ENCODE measurements at regions not wholly inside any gene's neighbourhood (a gene's known extent, or its start where the extent isn't known, plus 50 kb on each side); places are given as distances from the start of the nearest gene placed in this dataset.

GRCh38 chr3:31432897-31433678 is 99.6 kb upstream of the STT3B start:
- TF ChIP-seq CTCF (IDR thresholded peaks at IDR 0.05; ENCODE audit: control insufficient read depth, extremely low read depth, insufficient read depth), result no peak
- H3K4me3 ChIP-seq (ENCODE audit: low read depth, low read length), result no peak overlapping the region
- DNase-seq (ENCODE audit: low read depth), result no peak

GRCh38 chr3:31433679-31433992 is 99.1 kb upstream of the STT3B start:
- no peak for TF ChIP-seq CTCF (IDR thresholded peaks at IDR 0.05; ENCODE audit: control insufficient read depth, extremely low read depth, insufficient read depth)
- DNase-seq (ENCODE audit: low read depth), result no peak
- no peak overlapping the region for H3K4me3 ChIP-seq (ENCODE audit: low read depth, low read length)

GRCh38 chr3:31434819-31435218 is 97.9 kb upstream of the STT3B start:
- H3K4me3 ChIP-seq (ENCODE audit: low read depth, low read length), result no peak overlapping the region
- no peak for TF ChIP-seq CTCF (IDR thresholded peaks at IDR 0.05; ENCODE audit: control insufficient read depth, extremely low read depth, insufficient read depth)
- DNase-seq (ENCODE audit: low read depth), result no peak

- H3K4me3 ChIP-seq (ENCODE audit: low read depth, low read length), result no peak overlapping the region
- no peak for DNase-seq (ENCODE audit: low read depth)
- TF ChIP-seq CTCF (IDR thresholded peaks at IDR 0.05; ENCODE audit: control insufficient read depth, extremely low read depth, insufficient read depth), result no peak
These were observed 95.9 kb upstream of the STT3B start for GRCh38 chr3:31436830-31437229.

GRCh38 chr3:31438742-31439141 is 94.0 kb upstream of the STT3B start:
- no peak for DNase-seq (ENCODE audit: low read depth)
- TF ChIP-seq CTCF (IDR thresholded peaks at IDR 0.05; ENCODE audit: control insufficient read depth, extremely low read depth, insufficient read depth), result no peak
- H3K4me3 ChIP-seq (ENCODE audit: low read depth, low read length), result no peak overlapping the region

GRCh38 chr3:31439890-31440750 is 92.6 kb upstream of the STT3B start:
- no peak for TF ChIP-seq CTCF (IDR thresholded peaks at IDR 0.05; ENCODE audit: control insufficient read depth, extremely low read depth, insufficient read depth)
- no peak for DNase-seq (ENCODE audit: low read depth)
- no peak overlapping the region for H3K4me3 ChIP-seq (ENCODE audit: low read depth, low read length)

Data from LNCaP clone FGC (cell line).